Osteocyte (in vitro differentiated cells): ENCODE measurements at regions not wholly inside any gene's neighbourhood (a gene's known extent, or its start where the extent isn't known, plus 50 kb on each side); places are given as distances from the start of the nearest gene placed in this dataset.

Source experiments
- DNase-seq: peaks from one replicate; pipeline ENCODE4 v3.0.0; 2021; ENCODE audit warnings: mixed read lengths; ENCODE audit not compliant: unreplicated experiment; ENCODE audit errors: extremely low spot score
- H3K27ac Mint-ChIP-seq: one replicate; pipeline ENCODE4 v1.8.0; 2021; ENCODE audit warnings: mild to moderate bottlenecking, mixed read lengths; ENCODE audit not compliant: unreplicated experiment
- H3K27me3 Mint-ChIP-seq: one replicate; pipeline ENCODE4 v1.8.0; 2021; ENCODE audit warnings: mixed read lengths; ENCODE audit not compliant: unreplicated experiment
- H3K36me3 Mint-ChIP-seq: one replicate; pipeline ENCODE4 v1.8.0; 2021; ENCODE audit warnings: mixed read lengths; ENCODE audit not compliant: unreplicated experiment
- H3K4me1 Mint-ChIP-seq: one replicate; pipeline ENCODE4 v1.8.0; 2021; ENCODE audit warnings: mixed read lengths; ENCODE audit not compliant: unreplicated experiment
- H3K4me3 Mint-ChIP-seq: one replicate; pipeline ENCODE4 v1.8.0; 2021; ENCODE audit warnings: mild to moderate bottlenecking, moderate library complexity, mixed read lengths; ENCODE audit not compliant: unreplicated experiment
- H3K9me3 Mint-ChIP-seq: one replicate; pipeline ENCODE4 v1.8.0; 2021; ENCODE audit warnings: mixed read lengths; ENCODE audit not compliant: unreplicated experiment
- CTCF ChIP-seq: fragments of 200-600 bp; sonication (generic); IDR thresholded peaks from 2 replicates; pipeline ENCODE4 v1.5.0; 2021; ENCODE audit warnings: antibody characterized with exemption, mild to moderate bottlenecking, moderate library complexity

DNA sequence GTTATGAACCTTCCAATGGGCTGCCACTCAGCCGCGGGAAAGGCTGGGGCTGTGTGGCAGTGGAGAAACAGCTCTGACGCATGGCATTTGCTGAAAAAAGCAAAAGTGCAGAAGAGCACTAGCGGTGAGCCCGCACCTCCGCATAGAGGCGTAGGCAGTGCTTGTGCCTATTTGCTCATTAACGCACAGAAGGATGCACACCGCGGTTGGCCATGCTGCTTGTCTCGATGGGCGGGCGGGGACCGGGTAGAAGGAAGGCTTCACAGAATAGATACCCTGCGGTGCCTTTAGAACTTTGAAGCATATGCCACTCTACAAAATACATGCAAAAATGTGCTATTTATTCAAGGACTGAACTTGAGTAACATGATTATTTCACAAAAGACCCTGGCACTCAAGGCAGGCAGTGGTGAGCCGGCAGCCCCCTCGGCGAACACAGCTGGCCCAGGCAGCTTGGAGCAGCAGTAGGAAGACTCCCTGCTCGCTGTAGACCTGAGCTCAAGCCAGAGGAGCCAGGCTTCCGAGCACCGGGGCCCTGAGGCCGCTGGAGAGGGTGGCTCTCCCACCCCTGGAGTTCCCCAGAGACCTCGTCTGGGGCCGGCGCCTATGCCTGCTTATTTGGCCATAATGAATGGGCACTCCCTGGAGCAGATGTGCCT is 71.5 kb downstream of the SIK1 start:
- no peaks in the 10 kb centered on the region for H3K27me3 Mint-ChIP-seq
- H3K27ac Mint-ChIP-seq, result no peak overlapping the region
- H3K36me3 Mint-ChIP-seq, result no peaks in the 10 kb centered on the region
- DNase-seq, result no peak
- H3K9me3 Mint-ChIP-seq, result no peaks in the 10 kb centered on the region
- no peak overlapping the region for H3K4me3 Mint-ChIP-seq
- no peak for TF ChIP-seq CTCF
- peaks cover 1% of the 10 kb centered on the region for H3K4me1 Mint-ChIP-seq

DNA sequence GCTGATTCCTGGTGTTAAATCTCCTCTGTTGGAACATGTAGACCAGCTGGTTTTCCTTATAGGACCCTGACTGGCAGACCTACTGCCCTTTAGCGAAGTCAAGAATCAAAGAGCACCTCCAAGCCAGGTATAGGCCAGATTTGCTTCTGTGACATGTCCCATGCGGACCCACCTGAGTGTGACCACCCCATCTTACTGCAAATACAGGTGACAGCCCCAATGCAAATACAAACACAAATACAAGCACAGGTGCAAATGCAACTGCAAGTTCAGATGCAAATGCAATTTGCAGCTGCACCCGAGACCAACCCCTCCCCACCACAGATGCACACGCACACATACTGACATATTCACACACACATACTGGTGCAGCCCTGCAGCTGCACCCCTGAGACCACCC is 72.3 kb downstream of the SIK1 start:
- DNase-seq, result no peak
- peaks cover 1% of the 10 kb centered on the region for H3K4me1 Mint-ChIP-seq
- no peaks in the 10 kb centered on the region for H3K36me3 Mint-ChIP-seq
- no peaks in the 10 kb centered on the region for H3K27me3 Mint-ChIP-seq
- no peak overlapping the region for H3K27ac Mint-ChIP-seq
- no peaks in the 10 kb centered on the region for H3K9me3 Mint-ChIP-seq
- TF ChIP-seq CTCF, result no peak
- no peak overlapping the region for H3K4me3 Mint-ChIP-seq

DNA sequence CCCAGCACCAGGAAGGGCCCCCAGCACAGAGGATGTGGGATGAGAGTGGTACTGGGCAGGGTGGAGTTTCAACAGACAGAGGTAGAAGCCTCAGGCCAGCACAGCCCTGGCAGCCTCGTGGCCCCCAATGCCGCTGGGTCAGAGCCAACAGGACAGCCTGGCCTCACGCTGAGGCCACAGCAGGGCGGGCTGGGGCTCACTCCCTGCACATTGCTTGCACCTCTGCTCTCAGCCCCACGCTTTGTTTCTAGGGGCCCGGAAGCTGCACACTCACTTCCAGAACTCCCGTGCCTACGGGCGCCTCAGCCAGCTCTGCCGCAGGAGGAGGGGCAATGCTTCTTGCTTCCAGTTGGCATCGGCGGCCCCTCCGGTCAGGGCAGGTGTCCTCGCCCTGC is 72.9 kb downstream of the SIK1 start:
- Mint-ChIP-seq H3K27me3 (no peaks in the 10 kb centered on the region), H3K4me1 (peaks cover under 1% of the 10 kb centered on the region), H3K36me3 (no peaks in the 10 kb centered on the region), H3K9me3 (no peaks in the 10 kb centered on the region), H3K27ac (no peak overlapping the region), H3K4me3 (no peak overlapping the region)
- TF ChIP-seq CTCF, result no peak
- DNase-seq, result no peak

DNA sequence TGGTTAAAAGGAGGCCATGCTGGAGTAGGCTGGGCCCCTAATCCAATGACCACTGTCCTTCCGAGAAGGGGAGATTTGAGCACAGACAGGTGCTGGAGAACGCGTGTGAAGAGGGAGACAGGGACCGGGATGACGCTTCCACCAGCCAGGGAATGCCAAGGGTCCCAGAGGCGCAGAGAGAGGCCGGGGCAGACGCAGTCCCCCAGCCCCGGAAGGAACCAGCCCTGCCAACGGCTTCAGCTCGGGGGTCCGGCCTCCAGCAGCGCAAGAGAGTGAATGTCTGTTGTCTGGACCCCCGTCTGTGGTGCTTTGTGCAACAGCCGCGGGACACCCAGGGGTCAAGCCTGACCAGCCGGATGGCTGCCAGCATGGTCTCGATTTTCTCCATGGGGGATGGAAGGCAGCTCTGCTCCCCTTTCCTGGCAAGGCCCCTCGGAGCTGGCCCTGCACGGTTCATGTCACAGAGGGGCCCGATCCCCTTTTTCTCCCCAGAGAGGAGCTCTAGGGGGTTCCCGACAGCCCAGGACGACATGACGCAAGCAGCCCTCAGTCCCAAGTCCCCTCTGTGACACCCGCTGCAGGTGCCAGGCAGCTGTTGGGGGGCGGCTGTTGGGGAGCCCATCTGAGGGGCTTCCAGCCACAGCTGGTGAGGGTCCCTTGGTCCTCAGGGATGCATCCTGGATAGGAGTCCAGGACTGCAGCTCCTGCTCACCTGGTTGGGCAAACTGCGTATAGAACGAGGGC is 73.5 kb downstream of the SIK1 start:
- Mint-ChIP-seq H3K27ac (no peak overlapping the region), H3K4me3 (no peak overlapping the region), H3K4me1 (peaks cover 3% of the 10 kb centered on the region), H3K9me3 (no peaks in the 10 kb centered on the region), H3K27me3 (no peaks in the 10 kb centered on the region), H3K36me3 (no peaks in the 10 kb centered on the region)
- no peak for DNase-seq
- no peak for TF ChIP-seq CTCF

DNA sequence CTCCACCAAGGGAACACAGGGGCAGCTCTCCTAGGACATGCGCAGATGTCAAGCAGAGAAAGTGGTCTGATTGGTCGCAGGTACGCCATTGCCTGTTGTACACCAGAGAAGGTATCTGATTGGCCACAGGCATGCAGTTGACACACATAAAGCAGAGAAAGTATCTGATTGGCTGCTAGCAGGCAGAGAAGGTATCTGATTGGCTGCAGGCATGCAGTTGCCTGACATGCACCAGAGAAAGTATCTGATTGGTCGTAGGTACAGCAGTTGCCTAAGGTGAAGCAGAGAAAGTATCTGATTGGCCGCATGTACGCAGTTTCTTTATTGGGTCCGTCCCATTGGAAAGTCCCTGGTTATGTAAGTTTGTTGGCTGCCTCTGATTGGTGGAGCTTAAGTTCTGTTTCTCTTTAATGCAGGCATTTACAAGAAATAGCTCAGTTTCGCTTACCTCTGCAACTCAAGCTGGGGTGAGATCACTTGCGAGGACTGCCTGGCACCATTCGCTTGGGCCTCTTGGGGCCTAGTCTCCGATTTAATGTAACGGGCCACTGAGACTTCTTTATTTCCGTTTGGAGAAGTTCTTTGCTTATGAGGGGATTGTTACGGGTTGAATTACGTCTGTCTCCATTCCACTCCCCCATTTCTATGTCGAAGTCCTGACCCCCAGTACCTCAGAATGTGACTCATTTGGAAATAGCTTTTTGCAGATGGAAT is 74.2 kb downstream of the SIK1 start:
- H3K27me3 Mint-ChIP-seq, result no peaks in the 10 kb centered on the region
- H3K4me1 Mint-ChIP-seq, result peaks cover 3% of the 10 kb centered on the region
- H3K4me3 Mint-ChIP-seq, result no peak overlapping the region
- no peaks in the 10 kb centered on the region for H3K9me3 Mint-ChIP-seq
- no peaks in the 10 kb centered on the region for H3K36me3 Mint-ChIP-seq
- TF ChIP-seq CTCF, result no peak
- DNase-seq, result no peak
- H3K27ac Mint-ChIP-seq, result no peak overlapping the region
